ENCODE measurements at regions not wholly inside any gene's neighbourhood (a gene's known extent, or its start where the extent isn't known, plus 50 kb on each side); places are given as distances from the start of the nearest gene placed in this dataset.

DNA sequence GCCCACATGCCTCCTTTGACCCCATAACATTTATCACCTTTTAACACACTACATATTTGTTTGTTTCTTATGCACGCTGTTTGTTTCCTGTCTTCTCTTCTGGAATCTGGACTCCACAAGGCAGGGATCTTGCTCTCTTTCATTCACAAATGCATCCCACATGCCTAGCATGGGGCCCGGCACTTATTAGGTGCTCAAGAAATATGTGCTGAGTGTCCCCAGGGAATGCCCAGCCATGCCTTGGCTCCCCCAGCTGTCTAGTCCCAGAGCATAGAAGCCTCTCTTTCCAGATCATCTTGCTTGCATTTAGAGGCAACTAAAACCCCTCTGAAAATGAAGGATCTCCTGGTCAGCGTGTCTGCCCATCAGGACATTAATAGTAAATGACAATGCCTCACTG lies 283.7 kb downstream of the CBLN1 start:
- DNase-seq (ENCODE audit: low read depth, low spot score): no peak
- no peak overlapping the region for H3K4me3 ChIP-seq (ENCODE audit: low read depth in 2 of 2, low read length in 2 of 2)
- ChIA-PET POLR2A (no interaction called here), CTCF (interaction anchor here (1.2 kb wide), 1 partner anchor 16 kb away, joined by 3 read pairs; no protein-coding TSS in a partner anchor)
- H3K36me3 ChIP-seq (ENCODE audit: control insufficient read depth, insufficient read depth, low read length): no peaks in the 10 kb centered on the region
- BruUV-seq (replicated peaks): no TSS peak
- ATAC-seq: no peak
- no peaks in the 10 kb centered on the region for H3K4me1 ChIP-seq (ENCODE audit: control insufficient read depth, insufficient read depth, low read length)
- no peak overlapping the region for H3K27ac ChIP-seq (ENCODE audit: low read length)
- H3K27me3 ChIP-seq (ENCODE audit: control insufficient read depth, insufficient read depth, low read length): no peaks in the 10 kb centered on the region
- TF ChIP-seq POLR2AphosphoS5 (IDR thresholded peaks at IDR 0.05; ENCODE audit: low read depth, low read length) (no peak), SIN3A (IDR thresholded peaks at IDR 0.05; ENCODE audit: borderline replicate concordance, insufficient read depth, low read depth, low read length) (no peak), REST (IDR thresholded peaks at IDR 0.05; ENCODE audit: insufficient read depth in 1 of 2, low read depth in 2 of 2, low read length in 1 of 2) (no peak), TCF7L2 (IDR thresholded peaks at IDR 0.05; ENCODE audit: low read depth, low read length) (no peak)
- TF ChIP-seq, protein P1, sequence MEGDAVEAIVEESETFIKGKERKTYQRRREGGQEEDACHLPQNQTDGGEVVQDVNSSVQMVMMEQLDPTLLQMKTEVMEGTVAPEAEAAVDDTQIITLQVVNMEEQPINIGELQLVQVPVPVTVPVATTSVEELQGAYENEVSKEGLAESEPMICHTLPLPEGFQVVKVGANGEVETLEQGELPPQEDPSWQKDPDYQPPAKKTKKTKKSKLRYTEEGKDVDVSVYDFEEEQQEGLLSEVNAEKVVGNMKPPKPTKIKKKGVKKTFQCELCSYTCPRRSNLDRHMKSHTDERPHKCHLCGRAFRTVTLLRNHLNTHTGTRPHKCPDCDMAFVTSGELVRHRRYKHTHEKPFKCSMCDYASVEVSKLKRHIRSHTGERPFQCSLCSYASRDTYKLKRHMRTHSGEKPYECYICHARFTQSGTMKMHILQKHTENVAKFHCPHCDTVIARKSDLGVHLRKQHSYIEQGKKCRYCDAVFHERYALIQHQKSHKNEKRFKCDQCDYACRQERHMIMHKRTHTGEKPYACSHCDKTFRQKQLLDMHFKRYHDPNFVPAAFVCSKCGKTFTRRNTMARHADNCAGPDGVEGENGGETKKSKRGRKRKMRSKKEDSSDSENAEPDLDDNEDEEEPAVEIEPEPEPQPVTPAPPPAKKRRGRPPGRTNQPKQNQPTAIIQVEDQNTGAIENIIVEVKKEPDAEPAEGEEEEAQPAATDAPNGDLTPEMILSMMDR (IDR thresholded peaks at IDR 0.05): no peak
- in situ Hi-C loops (cut with HindIII; ENCODE audit: low pct_unique_long_range_greater_than_20kb, low sequenced_read_pairs) (no loop called here), intact Hi-C loops (cut with micrococcal nuclease; ENCODE audit: unreplicated experiment) (no loop called here)
- no peaks in the 10 kb centered on the region for H3K9me3 ChIP-seq (ENCODE audit: control insufficient read depth, insufficient read depth, low read depth, low read length)

GRCh38 chr16:48997081-48997615 lies 284.5 kb downstream of the CBLN1 start:
- no TSS peak for BruUV-seq (replicated peaks)
- TF ChIP-seq SIN3A (IDR thresholded peaks at IDR 0.05; ENCODE audit: borderline replicate concordance, insufficient read depth, low read depth, low read length) (no peak), REST (IDR thresholded peaks at IDR 0.05; ENCODE audit: insufficient read depth in 1 of 2, low read depth in 2 of 2, low read length in 1 of 2) (no peak), TCF7L2 (IDR thresholded peaks at IDR 0.05; ENCODE audit: low read depth, low read length) (no peak), POLR2AphosphoS5 (IDR thresholded peaks at IDR 0.05; ENCODE audit: low read depth, low read length) (no peak)
- TF ChIP-seq, protein P1 (IDR thresholded peaks at IDR 0.05): no peak
- in situ Hi-C loops (cut with HindIII; ENCODE audit: low pct_unique_long_range_greater_than_20kb, low sequenced_read_pairs) (no loop called here), intact Hi-C loops (cut with micrococcal nuclease; ENCODE audit: unreplicated experiment) (no loop called here)
- no peak for DNase-seq (ENCODE audit: low read depth, low spot score)
- Histone ChIP-seq H3K27me3 (ENCODE audit: control insufficient read depth, insufficient read depth, low read length) (no peaks in the 10 kb centered on the region), H3K36me3 (ENCODE audit: control insufficient read depth, insufficient read depth, low read length) (no peaks in the 10 kb centered on the region), H3K4me3 (ENCODE audit: low read depth in 2 of 2, low read length in 2 of 2) (no peak overlapping the region), H3K9me3 (ENCODE audit: control insufficient read depth, insufficient read depth, low read depth, low read length) (no peaks in the 10 kb centered on the region), H3K4me1 (ENCODE audit: control insufficient read depth, insufficient read depth, low read length) (no peaks in the 10 kb centered on the region), H3K27ac (ENCODE audit: low read length) (no peak overlapping the region)
- no peak for ATAC-seq
- ChIA-PET POLR2A (no interaction called here), CTCF (no interaction called here)

All from Panc1 (cell line).